CD8-positive, alpha-beta memory T cell (primary cell): ENCODE measurements at regions not wholly inside any gene's neighbourhood (a gene's known extent, or its start where the extent isn't known, plus 50 kb on each side); places are given as distances from the start of the nearest gene placed in this dataset.

Experiments
- CTCF ChIA-PET: fragments of 350-600 bp; sonication (Branson Sonifier 250); formaldehyde crosslinking; loops from one replicate; lab custom pipeline; 2021; ENCODE audit warnings: antibody characterized with exemption; lab: Charles Lee
- POLR2A ChIA-PET: fragments of 350-600 bp; sonication (Branson Sonifier 250); formaldehyde crosslinking; loops from one replicate; lab custom pipeline; 2021; ENCODE audit warnings: antibody characterized with exemption; lab: Charles Lee
- DNase-seq, 5 donors: peaks; one replicate each; pipeline versions ENCODE4 v3.0.0 to v3.0.0-alpha.2; 2020 to 2022; ENCODE audit warnings: mixed read lengths in 1 of 5
- H3K27ac ChIP-seq: one replicate; pipeline ENCODE4 v1.7.0; 2013; ENCODE audit warnings: low read depth, mild to moderate bottlenecking, low read length, moderate library complexity
- H3K27me3 ChIP-seq: 2 replicates; pipeline ENCODE4 v1.7.0; 2013; ENCODE audit warnings: low read length, mild to moderate bottlenecking; ENCODE audit not compliant: insufficient read depth, poor library complexity, severe bottlenecking
- H3K36me3 ChIP-seq: 2 replicates; pipeline ENCODE4 v1.7.0; 2013; ENCODE audit warnings: mild to moderate bottlenecking, low read length, moderate library complexity; ENCODE audit not compliant: insufficient read depth
- H3K4me1 ChIP-seq: 2 replicates; pipeline ENCODE4 v1.7.0; 2013; ENCODE audit warnings: mild to moderate bottlenecking, low read length, moderate library complexity; ENCODE audit not compliant: insufficient read depth
- H3K4me3 ChIP-seq: 2 replicates; pipeline ENCODE4 v1.7.0; 2013; ENCODE audit warnings: mild to moderate bottlenecking, low read length
- H3K9me3 ChIP-seq: 2 replicates; pipeline ENCODE4 v1.7.0; 2013; ENCODE audit warnings: mild to moderate bottlenecking, low read length
- H3K27ac Mint-ChIP-seq, 8 donors: one replicate each; pipeline ENCODE4 v1.8.0; 2020 to 2021; ENCODE audit warnings: mixed read lengths in 8 of 8, mild to moderate bottlenecking in 6 of 8, inconsistent platforms in 3 of 8, moderate library complexity in 3 of 8
- H3K27me3 Mint-ChIP-seq, 2 donors: one replicate each; pipeline ENCODE4 v1.8.0; 2020 to 2021; ENCODE audit warnings: mixed read lengths in 2 of 2, mild to moderate bottlenecking in 1 of 2, moderate library complexity in 1 of 2
- H3K36me3 Mint-ChIP-seq, 3 donors: one replicate each; pipeline ENCODE4 v1.8.0; 2020 to 2021; ENCODE audit warnings: mixed read lengths in 3 of 3, inconsistent platforms in 1 of 3, mild to moderate bottlenecking in 1 of 3
- H3K4me1 Mint-ChIP-seq, 3 donors: one replicate each; pipeline ENCODE4 v1.8.0; 2020 to 2021; ENCODE audit warnings: mixed read lengths in 3 of 3, inconsistent platforms in 1 of 3, mild to moderate bottlenecking in 1 of 3
- H3K4me3 Mint-ChIP-seq, 7 donors: one replicate each; pipeline ENCODE4 v1.8.0; 2020 to 2021; ENCODE audit warnings: mixed read lengths in 7 of 7, mild to moderate bottlenecking in 6 of 7, moderate library complexity in 4 of 7, inconsistent platforms in 2 of 7
- H3K9me3 Mint-ChIP-seq, 5 donors: one replicate each; pipeline ENCODE4 v1.8.0; 2020 to 2022; ENCODE audit warnings: mixed read lengths in 5 of 5, mild to moderate bottlenecking in 3 of 5, moderate library complexity in 2 of 5, inconsistent platforms in 1 of 5

DNA sequence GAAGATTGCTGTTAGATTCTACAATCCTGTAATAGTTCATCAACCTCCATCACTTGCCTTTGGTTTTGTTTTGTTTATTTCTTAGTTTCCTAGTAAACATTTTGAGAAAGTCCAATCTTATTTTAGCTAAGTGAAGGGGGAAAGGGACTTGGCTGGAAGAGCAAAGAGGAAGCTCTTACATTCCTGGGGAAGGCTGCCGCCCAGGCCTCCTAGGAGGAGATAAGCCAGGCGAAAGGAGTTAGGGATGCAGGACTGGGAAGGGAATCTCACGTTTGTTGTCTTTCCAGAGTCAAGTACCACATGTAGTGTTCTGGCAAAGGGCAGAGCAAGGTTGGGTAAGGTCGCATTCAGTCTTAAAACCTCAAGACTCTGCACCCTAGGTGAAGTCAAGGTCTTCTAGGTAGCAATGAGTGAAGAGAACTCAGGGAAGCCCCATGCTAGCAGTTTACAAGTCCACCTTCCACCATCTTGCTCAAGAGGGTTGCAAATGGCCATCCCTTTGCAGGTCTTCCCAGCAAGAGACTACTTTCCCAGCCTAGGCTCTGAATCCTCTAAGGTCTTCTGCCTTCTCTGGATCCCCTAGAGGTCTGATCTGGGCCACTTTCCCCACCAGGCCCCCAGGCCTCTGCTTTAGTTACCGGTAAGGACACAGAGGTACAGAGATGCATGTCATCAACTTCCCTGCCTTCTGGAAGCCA, 320.7 kb downstream of the CYP26B1 start:
- H3K36me3 Mint-ChIP-seq: no peaks in the 10 kb centered on the region
- Histone ChIP-seq H3K4me3 (no peak overlapping the region), H3K27ac (no peak overlapping the region), H3K36me3 (no peaks in the 10 kb centered on the region), H3K4me1 (no peaks in the 10 kb centered on the region), H3K9me3 (no peaks in the 10 kb centered on the region), H3K27me3 (peaks cover 4% of the 10 kb centered on the region)
- POLR2A ChIA-PET: no interaction called here
- no peak for DNase-seq
- peaks cover 12 to 24% of the 10 kb centered on the region in 2 donors for H3K27me3 Mint-ChIP-seq
- no peaks in the 10 kb centered on the region for H3K4me1 Mint-ChIP-seq
- CTCF ChIA-PET: no interaction called here
- H3K9me3 Mint-ChIP-seq: peaks cover 0 to 3% (median 0%) of the 10 kb centered on the region in 5 donors
- no peak overlapping the region for H3K4me3 Mint-ChIP-seq
- H3K27ac Mint-ChIP-seq: no peak overlapping the region

DNA sequence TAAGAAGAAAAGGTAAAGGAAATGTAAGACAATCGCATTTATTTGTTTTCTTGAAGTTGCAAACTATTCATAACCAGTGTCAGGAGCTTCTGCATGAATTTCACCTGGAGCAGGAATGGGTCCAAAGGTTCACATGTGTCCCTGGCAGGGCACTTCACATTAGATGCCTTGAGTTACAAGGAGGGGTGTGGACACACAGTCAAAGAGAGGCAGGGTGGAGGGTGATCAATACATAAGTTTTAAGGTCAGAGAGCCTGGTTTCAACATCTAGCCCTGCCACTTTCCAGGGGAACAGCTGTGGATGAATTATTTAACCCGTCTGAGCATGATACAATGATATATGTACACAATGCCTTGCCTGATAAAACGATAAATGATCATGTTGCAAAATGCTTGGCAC, 321.4 kb downstream of the CYP26B1 start:
- ChIA-PET CTCF (no interaction called here), POLR2A (no interaction called here)
- Mint-ChIP-seq H3K36me3 (no peaks in the 10 kb centered on the region), H3K27ac (no peak overlapping the region), H3K9me3 (peaks cover 0 to 3% (median 0%) of the 10 kb centered on the region in 5 donors), H3K4me3 (no peak overlapping the region), H3K27me3 (peaks cover 12 to 24% of the 10 kb centered on the region in 2 donors), H3K4me1 (no peaks in the 10 kb centered on the region)
- Histone ChIP-seq H3K36me3 (no peaks in the 10 kb centered on the region), H3K9me3 (no peaks in the 10 kb centered on the region), H3K4me3 (no peak overlapping the region), H3K27me3 (peaks cover 4% of the 10 kb centered on the region), H3K27ac (no peak overlapping the region), H3K4me1 (no peaks in the 10 kb centered on the region)
- DNase-seq: no peak

DNA sequence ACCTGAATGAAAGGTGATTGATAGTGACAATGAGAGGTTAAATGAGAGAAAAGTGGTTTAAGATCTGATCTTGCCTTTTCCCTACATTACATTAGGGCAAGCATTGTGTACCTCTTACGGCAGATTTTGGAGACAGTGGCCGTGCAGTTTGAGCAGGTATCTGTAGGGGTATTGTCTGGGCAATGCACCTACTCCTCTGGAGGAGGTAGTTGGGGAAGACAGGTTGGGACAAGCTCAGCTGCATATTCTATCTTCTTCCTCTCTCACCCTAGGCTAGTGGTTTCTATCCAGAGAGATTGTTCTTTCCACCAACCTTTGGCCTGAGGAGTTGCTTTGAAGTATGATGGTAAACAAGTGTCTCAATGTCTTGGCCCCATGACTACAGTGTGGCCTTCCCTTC, 323.2 kb downstream of the CYP26B1 start:
- POLR2A ChIA-PET: no interaction called here
- H3K4me3 ChIP-seq: no peak overlapping the region
- CTCF ChIA-PET: no interaction called here
- Mint-ChIP-seq H3K4me1 (no peaks in the 10 kb centered on the region), H3K27ac (no peak overlapping the region), H3K36me3 (no peaks in the 10 kb centered on the region), H3K27me3 (peaks cover 10 to 12% of the 10 kb centered on the region in 2 donors), H3K4me3 (no peak overlapping the region), H3K9me3 (no peaks in the 10 kb centered on the region)
- no peak for DNase-seq
- H3K9me3 ChIP-seq: no peaks in the 10 kb centered on the region
- no peaks in the 10 kb centered on the region for H3K4me1 ChIP-seq
- H3K27ac ChIP-seq: no peak overlapping the region
- no peaks in the 10 kb centered on the region for H3K36me3 ChIP-seq
- H3K27me3 ChIP-seq: peaks cover 4% of the 10 kb centered on the region

DNA sequence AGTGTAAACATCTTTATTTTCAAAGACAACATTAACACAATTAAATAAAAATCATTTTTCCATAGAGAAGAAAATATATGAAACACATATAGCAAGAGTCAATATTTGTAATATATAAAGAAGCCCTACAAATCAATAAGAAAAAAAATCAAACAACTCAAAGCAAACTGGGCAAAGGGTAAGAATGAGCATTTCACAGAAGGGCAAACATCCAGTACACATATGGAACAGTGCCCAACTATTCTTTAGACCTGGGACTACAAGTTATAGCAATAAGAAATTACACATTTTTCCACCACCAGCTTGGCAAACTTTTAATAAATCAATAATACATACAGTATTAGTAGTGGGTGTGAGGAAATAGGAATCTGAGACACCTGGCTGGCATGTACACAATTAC, 324.1 kb downstream of the CYP26B1 start:
- no peaks in the 10 kb centered on the region for H3K4me1 Mint-ChIP-seq
- Histone ChIP-seq H3K27me3 (peaks cover 4% of the 10 kb centered on the region), H3K4me3 (no peak overlapping the region), H3K4me1 (no peaks in the 10 kb centered on the region), H3K27ac (no peak overlapping the region), H3K9me3 (no peaks in the 10 kb centered on the region), H3K36me3 (no peaks in the 10 kb centered on the region)
- no peaks in the 10 kb centered on the region for H3K9me3 Mint-ChIP-seq
- H3K27ac Mint-ChIP-seq: no peak overlapping the region
- ChIA-PET POLR2A (no interaction called here), CTCF (no interaction called here)
- H3K36me3 Mint-ChIP-seq: no peaks in the 10 kb centered on the region
- H3K27me3 Mint-ChIP-seq: peaks cover 8 to 12% of the 10 kb centered on the region in 2 donors
- DNase-seq: no peak
- H3K4me3 Mint-ChIP-seq: no peak overlapping the region

DNA sequence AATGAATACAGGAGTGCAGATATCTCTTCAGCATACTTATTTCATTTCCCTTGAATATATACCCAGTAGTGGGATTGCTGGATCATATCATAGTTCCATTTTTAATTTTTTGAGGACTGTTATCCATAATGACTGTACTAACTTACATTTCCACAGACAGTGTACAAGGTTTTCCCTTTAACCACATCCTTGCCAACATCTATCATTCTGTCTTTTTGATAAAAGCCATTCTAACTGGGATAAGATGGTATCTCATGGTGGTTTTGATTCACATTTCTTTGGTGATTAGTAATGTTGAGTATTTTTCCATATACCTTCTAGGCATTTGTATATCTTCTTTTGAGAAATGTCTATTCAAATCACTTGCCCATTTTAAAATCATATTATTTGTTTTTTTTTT, 325.2 kb downstream of the CYP26B1 start:
- Histone ChIP-seq H3K27ac (no peak overlapping the region), H3K4me1 (no peaks in the 10 kb centered on the region), H3K4me3 (no peak overlapping the region), H3K27me3 (peaks cover 4% of the 10 kb centered on the region), H3K36me3 (no peaks in the 10 kb centered on the region), H3K9me3 (no peaks in the 10 kb centered on the region)
- CTCF ChIA-PET: no interaction called here
- no peaks in the 10 kb centered on the region for H3K36me3 Mint-ChIP-seq
- DNase-seq: no peak
- H3K9me3 Mint-ChIP-seq: no peaks in the 10 kb centered on the region
- peaks cover 8 to 13% of the 10 kb centered on the region in 2 donors for H3K27me3 Mint-ChIP-seq
- H3K4me1 Mint-ChIP-seq: no peaks in the 10 kb centered on the region
- no peak overlapping the region for H3K27ac Mint-ChIP-seq
- H3K4me3 Mint-ChIP-seq: no peak overlapping the region
- POLR2A ChIA-PET: no interaction called here

DNA sequence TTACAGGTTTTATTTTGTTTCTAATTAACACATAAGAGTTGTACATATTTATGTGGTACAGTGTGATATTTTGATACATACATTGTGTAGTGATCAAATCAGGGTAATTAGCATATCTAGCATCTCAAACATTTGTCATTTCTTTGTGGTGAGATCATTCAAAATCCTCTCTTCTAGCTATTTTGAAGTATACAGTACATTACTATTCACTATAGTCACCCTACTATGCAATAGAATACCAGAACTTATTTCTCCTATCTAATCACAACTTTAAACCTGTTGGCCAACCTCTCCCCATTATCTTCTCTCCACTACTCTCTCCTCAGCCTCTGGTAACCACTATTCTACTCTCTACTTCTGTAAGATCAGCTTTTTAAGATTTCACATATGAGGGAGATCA, 325.8 kb downstream of the CYP26B1 start:
- peaks cover 8 to 13% of the 10 kb centered on the region in 2 donors for H3K27me3 Mint-ChIP-seq
- Histone ChIP-seq H3K27me3 (peaks cover 4% of the 10 kb centered on the region), H3K4me3 (no peak overlapping the region), H3K9me3 (no peaks in the 10 kb centered on the region), H3K36me3 (no peaks in the 10 kb centered on the region), H3K4me1 (no peaks in the 10 kb centered on the region), H3K27ac (no peak overlapping the region)
- H3K27ac Mint-ChIP-seq: no peak overlapping the region
- CTCF ChIA-PET: no interaction called here
- H3K9me3 Mint-ChIP-seq: no peaks in the 10 kb centered on the region
- no peak for DNase-seq
- POLR2A ChIA-PET: no interaction called here
- H3K4me1 Mint-ChIP-seq: no peaks in the 10 kb centered on the region
- H3K4me3 Mint-ChIP-seq: no peak overlapping the region
- H3K36me3 Mint-ChIP-seq: no peaks in the 10 kb centered on the region

DNA sequence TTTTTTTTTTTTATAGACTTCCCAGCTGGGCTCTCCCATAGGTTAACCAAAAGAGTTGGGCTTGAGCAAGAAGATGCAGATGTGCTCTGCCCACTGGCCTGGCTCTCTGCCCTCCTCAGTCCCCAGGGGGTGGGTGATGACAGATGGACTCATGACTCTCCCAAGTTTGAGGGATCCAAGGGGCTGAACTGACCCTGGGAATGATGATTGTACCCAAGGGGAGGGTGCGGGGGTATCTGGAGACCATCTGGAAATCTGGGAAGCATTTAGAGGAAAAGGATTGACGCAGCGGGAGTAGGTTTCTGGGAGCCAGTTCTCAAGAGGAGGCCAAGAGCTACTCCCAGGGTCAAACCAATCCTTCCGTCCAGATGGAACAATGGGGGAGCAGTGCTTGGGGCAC, 330.8 kb downstream of the CYP26B1 start:
- no peaks in the 10 kb centered on the region for H3K4me1 Mint-ChIP-seq
- H3K36me3 Mint-ChIP-seq: no peaks in the 10 kb centered on the region
- Histone ChIP-seq H3K4me3 (no peak overlapping the region), H3K4me1 (no peaks in the 10 kb centered on the region), H3K9me3 (no peaks in the 10 kb centered on the region), H3K27me3 (no peaks in the 10 kb centered on the region), H3K36me3 (no peaks in the 10 kb centered on the region), H3K27ac (no peak overlapping the region)
- peaks cover 12 to 13% of the 10 kb centered on the region in 2 donors for H3K27me3 Mint-ChIP-seq
- CTCF ChIA-PET: no interaction called here
- DNase-seq: no peak
- no peak overlapping the region for H3K4me3 Mint-ChIP-seq
- peaks cover 0 to 3% (median 0%) of the 10 kb centered on the region in 5 donors for H3K9me3 Mint-ChIP-seq
- no peak overlapping the region for H3K27ac Mint-ChIP-seq
- POLR2A ChIA-PET: no interaction called here

DNA sequence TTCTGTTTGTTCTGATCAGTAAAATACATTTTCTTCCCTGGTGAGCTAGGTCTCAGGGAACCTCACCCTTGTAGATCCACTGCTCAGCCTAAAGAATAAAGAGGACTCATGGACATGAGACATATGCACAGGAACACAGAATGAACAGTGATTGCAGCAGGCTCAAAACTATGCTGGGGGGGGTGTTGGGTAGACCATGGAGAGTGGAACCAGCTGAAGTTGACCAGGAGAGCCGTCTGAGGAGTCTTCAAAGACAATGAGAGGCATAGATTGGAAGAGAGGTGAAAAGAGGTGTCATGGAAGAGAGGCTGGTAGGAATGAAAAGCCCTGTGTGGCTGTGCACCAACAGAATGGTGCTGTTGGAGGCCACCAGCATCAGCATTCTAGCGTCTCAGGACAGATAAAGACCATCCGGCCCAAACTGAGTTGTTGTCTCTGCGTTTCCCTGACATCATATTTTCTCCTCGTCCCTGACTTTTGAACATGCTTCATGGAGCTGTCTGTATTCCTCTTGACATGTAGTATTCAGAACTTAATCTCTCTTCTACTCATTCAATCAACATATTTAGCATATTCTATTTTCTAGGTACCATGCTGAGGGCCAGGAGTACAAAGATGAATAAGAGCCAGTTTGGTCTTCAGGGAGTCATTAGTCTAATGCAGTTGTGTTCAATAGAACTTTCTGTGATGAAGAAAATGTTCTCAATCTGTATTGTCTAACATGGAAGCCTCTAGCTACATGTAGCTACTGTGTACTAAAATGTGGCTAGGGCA, 331.8 kb downstream of the CYP26B1 start:
- no peak overlapping the region for H3K27ac ChIP-seq
- no peak for DNase-seq
- POLR2A ChIA-PET: no interaction called here
- CTCF ChIA-PET: no interaction called here
- peaks cover 0 to 3% (median 0%) of the 10 kb centered on the region in 5 donors for H3K9me3 Mint-ChIP-seq
- H3K9me3 ChIP-seq: no peaks in the 10 kb centered on the region
- no peak overlapping the region for H3K4me3 ChIP-seq
- H3K4me3 Mint-ChIP-seq: no peak overlapping the region
- no peak overlapping the region for H3K27ac Mint-ChIP-seq
- peaks cover 12 to 13% of the 10 kb centered on the region in 2 donors for H3K27me3 Mint-ChIP-seq
- H3K27me3 ChIP-seq: no peaks in the 10 kb centered on the region
- H3K4me1 Mint-ChIP-seq: no peaks in the 10 kb centered on the region
- H3K36me3 ChIP-seq: no peaks in the 10 kb centered on the region
- no peaks in the 10 kb centered on the region for H3K36me3 Mint-ChIP-seq
- no peaks in the 10 kb centered on the region for H3K4me1 ChIP-seq
